ENCODE measurements at regions not wholly inside any gene's neighbourhood (a gene's known extent, or its start where the extent isn't known, plus 50 kb on each side); places are given as distances from the start of the nearest gene placed in this dataset.

- TF ChIP-seq ZNF24 (tag by site-specific recombination; IDR thresholded peaks at IDR 0.05) (no peak), PBX3 (CRISPR knock-in tag; IDR thresholded peaks at IDR 0.05) (no peak), CTCF (tag by site-specific recombination; IDR thresholded peaks at IDR 0.05) (no peak), SCRT1 (tag by site-specific recombination; IDR thresholded peaks at IDR 0.05; ENCODE audit: borderline replicate concordance) (no peak)
These were observed 158.4 kb upstream of the IRX3 start for GRCh38 chr16:54444851-54445458.
